ENCODE measurements at regions not wholly inside any gene's neighbourhood (a gene's known extent, or its start where the extent isn't known, plus 50 kb on each side); places are given as distances from the start of the nearest gene placed in this dataset.

DNA sequence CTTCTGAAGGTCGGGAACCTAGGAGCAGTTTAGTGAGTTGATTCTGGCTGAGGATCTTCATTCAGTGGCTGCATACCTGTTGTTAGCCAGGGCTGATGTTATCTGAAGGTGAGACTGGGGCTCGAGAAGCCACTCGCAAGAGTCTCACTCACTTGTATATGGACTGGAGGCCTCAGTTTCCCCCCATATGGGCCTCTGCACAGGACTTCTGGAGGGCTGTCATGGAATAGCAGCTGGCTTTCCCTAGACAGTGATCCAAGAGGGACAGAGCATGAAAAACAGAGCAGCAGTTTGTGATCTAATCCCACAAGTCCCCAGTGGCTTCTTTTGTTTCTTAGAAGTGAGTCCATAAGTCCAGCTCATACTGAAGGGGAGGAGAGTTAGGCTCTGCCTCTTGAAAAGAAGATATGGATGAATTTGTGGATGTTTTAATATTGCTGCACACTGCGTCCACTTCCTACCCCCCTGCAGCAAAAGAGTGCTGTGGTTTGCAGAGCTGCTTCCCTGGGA is 623.4 kb downstream of the CDH26 start:
- no peak overlapping the region for H3K4me3 ChIP-seq (ENCODE audit: low read depth, low read length)
- CTCF ChIA-PET, result no interaction called here
- H3K36me3 ChIP-seq (ENCODE audit: control insufficient read depth in 2 of 2, insufficient read depth in 1 of 2, low read length in 2 of 2), result no peaks in the 10 kb centered on the region
- TF ChIP-seq ZNF16 (tag by site-specific recombination; IDR thresholded peaks at IDR 0.05; ENCODE audit: low read depth), result no peak
- no peak for TF ChIP-seq ZXDB (tag by site-specific recombination; IDR thresholded peaks at IDR 0.05)
- no peak for TF ChIP-seq ZNF768 (tag by site-specific recombination; IDR thresholded peaks at IDR 0.05)
- POLR2A ChIA-PET, result no interaction called here
- no peaks in the 10 kb centered on the region for H3K4me1 ChIP-seq (ENCODE audit: control insufficient read depth, insufficient read depth, low read length)
- no peak overlapping the region for H3K27ac ChIP-seq (ENCODE audit: extremely low read depth, low read depth, low read length)
- no peaks in the 10 kb centered on the region for H3K9me3 ChIP-seq (ENCODE audit: control insufficient read depth, insufficient read depth, low read depth, low read length)

DNA sequence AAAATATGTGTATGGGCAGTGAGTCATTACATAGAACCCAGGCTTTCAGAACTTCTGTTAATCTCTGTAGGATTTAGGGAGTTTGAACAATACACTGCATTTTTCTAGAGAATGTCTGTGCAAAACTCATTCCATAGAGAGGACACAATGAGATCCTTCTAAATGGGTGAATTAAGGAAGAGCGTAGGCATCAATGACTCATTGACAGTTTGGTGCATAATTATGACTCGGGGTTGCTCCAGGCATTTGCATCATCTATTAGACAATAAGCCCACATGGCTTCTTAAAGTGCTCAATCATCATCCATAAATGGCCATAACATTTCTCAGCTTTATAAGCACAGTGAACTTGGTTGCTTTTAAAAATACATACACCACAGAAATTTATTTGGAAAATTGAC is 625.5 kb downstream of the CDH26 start:
- no peaks in the 10 kb centered on the region for H3K9me3 ChIP-seq (ENCODE audit: control insufficient read depth, insufficient read depth, low read depth, low read length)
- TF ChIP-seq ZNF239 (tag by site-specific recombination; IDR thresholded peaks at IDR 0.05), result no peak
- TF ChIP-seq ZNF184 (tag by site-specific recombination; IDR thresholded peaks at IDR 0.05), result no peak
- no peak for TF ChIP-seq ZBTB11 (tag by site-specific recombination; conservative IDR thresholded peaks at IDR 0.05; ENCODE audit: low read depth)
- TF ChIP-seq, protein P1, sequence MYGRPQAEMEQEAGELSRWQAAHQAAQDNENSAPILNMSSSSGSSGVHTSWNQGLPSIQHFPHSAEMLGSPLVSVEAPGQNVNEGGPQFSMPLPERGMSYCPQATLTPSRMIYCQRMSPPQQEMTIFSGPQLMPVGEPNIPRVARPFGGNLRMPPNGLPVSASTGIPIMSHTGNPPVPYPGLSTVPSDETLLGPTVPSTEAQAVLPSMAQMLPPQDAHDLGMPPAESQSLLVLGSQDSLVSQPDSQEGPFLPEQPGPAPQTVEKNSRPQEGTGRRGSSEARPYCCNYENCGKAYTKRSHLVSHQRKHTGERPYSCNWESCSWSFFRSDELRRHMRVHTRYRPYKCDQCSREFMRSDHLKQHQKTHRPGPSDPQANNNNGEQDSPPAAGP (tag by site-specific recombination; IDR thresholded peaks at IDR 0.05), result no peak
- no peak for TF ChIP-seq ZNF138 (tag by site-specific recombination; IDR thresholded peaks at IDR 0.05; ENCODE audit: borderline replicate concordance)
- TF ChIP-seq ZBTB48 (tag by site-specific recombination; IDR thresholded peaks at IDR 0.05), result no peak
- TF ChIP-seq, protein P2, sequence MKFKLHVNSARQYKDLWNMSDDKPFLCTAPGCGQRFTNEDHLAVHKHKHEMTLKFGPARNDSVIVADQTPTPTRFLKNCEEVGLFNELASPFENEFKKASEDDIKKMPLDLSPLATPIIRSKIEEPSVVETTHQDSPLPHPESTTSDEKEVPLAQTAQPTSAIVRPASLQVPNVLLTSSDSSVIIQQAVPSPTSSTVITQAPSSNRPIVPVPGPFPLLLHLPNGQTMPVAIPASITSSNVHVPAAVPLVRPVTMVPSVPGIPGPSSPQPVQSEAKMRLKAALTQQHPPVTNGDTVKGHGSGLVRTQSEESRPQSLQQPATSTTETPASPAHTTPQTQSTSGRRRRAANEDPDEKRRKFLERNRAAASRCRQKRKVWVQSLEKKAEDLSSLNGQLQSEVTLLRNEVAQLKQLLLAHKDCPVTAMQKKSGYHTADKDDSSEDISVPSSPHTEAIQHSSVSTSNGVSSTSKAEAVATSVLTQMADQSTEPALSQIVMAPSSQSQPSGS (tag by site-specific recombination; IDR thresholded peaks at IDR 0.05; ENCODE audit: low read depth), result no peak
- TF ChIP-seq, protein P3, sequence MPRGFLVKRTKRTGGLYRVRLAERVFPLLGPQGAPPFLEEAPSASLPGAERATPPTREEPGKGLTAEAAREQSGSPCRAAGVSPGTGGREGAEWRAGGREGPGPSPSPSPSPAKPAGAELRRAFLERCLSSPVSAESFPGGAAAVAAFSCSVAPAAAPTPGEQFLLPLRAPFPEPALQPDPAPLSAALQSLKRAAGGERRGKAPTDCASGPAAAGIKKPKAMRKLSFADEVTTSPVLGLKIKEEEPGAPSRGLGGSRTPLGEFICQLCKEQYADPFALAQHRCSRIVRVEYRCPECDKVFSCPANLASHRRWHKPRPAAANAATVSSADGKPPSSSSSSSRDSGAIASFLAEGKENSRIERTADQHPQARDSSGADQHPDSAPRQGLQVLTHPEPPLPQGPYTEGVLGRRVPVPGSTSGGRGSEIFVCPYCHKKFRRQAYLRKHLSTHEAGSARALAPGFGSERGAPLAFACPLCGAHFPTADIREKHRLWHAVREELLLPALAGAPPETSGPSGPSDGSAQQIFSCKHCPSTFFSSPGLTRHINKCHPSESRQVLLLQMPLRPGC (tag by site-specific recombination; IDR thresholded peaks at IDR 0.05), result no peak
- TF ChIP-seq OSR2 (tag by site-specific recombination; IDR thresholded peaks at IDR 0.05), result no peak
- no peak for TF ChIP-seq ZXDB (tag by site-specific recombination; IDR thresholded peaks at IDR 0.05)
- no peak for TF ChIP-seq KLF16 (tag by site-specific recombination; IDR thresholded peaks at IDR 0.05)
- TF ChIP-seq EGR2 (tag by site-specific recombination; IDR thresholded peaks at IDR 0.05; ENCODE audit: low read depth), result no peak
- TF ChIP-seq ZNF274 (IDR thresholded peaks at IDR 0.05; ENCODE audit: low read length), result no peak
- TF ChIP-seq ZNF274 (tag by site-specific recombination; IDR thresholded peaks at IDR 0.05; ENCODE audit: borderline replicate concordance), result no peak
- no peak for TF ChIP-seq ZNF701 (tag by site-specific recombination; IDR thresholded peaks at IDR 0.05)
- no peaks in the 10 kb centered on the region for H3K4me1 ChIP-seq (ENCODE audit: control insufficient read depth, insufficient read depth, low read length)
- H3K27ac ChIP-seq (ENCODE audit: extremely low read depth, low read depth, low read length), result no peak overlapping the region
- ChIA-PET POLR2A (no interaction called here), CTCF (no interaction called here)
- H3K36me3 ChIP-seq (ENCODE audit: control insufficient read depth in 2 of 2, insufficient read depth in 1 of 2, low read length in 2 of 2), result no peaks in the 10 kb centered on the region
- no peak overlapping the region for H3K4me3 ChIP-seq (ENCODE audit: low read depth, low read length)

Measured in HEK293 (cell line).